NT2/D1 (cell line): ENCODE measurements at regions not wholly inside any gene's neighbourhood (a gene's known extent, or its start where the extent isn't known, plus 50 kb on each side); places are given as distances from the start of the nearest gene placed in this dataset.

Experiments
- SUZ12 ChIP-seq: IDR thresholded peaks from 2 replicates; pipeline ENCODE4 v1.6.1; 2011; ENCODE audit not compliant: insufficient read length, insufficient read depth; ENCODE audit errors: extremely low read depth
- ZNF274 ChIP-seq: IDR thresholded peaks from 2 replicates; pipeline ENCODE4 v1.6.1; 2011; ENCODE audit warnings: mild to moderate bottlenecking, low read depth, low read length

DNA sequence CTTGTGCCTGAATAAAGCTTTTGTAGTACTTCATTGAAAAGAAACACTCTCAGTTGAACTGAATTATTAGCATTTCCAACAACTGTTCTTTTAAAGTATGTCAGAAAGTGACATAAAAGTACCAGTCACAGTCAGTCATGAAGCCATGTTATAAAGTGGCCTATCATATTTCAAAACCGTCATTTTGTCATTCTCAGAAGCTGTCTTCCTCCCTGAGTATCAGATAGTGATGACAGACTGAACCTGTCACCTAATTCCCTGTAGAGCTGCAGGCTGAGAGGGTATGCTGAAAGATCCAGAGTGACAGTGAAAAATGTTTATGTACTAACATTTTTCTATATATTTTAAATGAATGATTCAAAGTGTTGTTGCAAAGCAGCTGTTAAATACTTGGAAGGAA lies 1121.7 kb upstream of the PRMT6 start:
- TF ChIP-seq ZNF274 (no peak), SUZ12 (no peak)
